Panc1 (cell line): ENCODE measurements at regions not wholly inside any gene's neighbourhood (a gene's known extent, or its start where the extent isn't known, plus 50 kb on each side); places are given as distances from the start of the nearest gene placed in this dataset.

ENCODE experiments used
- ATAC-seq: fragments of 200-7000 bp; cut with Tn5 transposase; 2 replicates; pipeline ENCODE4 v1.9.1; 2020; ENCODE audit warnings: mild to moderate bottlenecking, moderate library complexity
- BruUV-seq: library from RNA; stranded (reverse); fragments of 400-500 nt; replicated peaks from 2 replicates; lab custom pipeline; 2021; lab: Mats Ljungman, UMichigan
- CTCF ChIA-PET: fragments of 300-600 bp; sonication (Branson Sonifier 250); formaldehyde crosslinking; loops from one replicate; lab custom pipeline; 2022; ENCODE audit warnings: antibody characterized with exemption; lab: Charles Lee
- POLR2A ChIA-PET: fragments of 300-600 bp; sonication (Branson Sonifier 250); formaldehyde crosslinking; loops from one replicate; lab custom pipeline; 2022; ENCODE audit warnings: antibody characterized with exemption; lab: Charles Lee
- DNase-seq: peaks from one replicate; pipeline ENCODE4 v3.0.0-alpha.2; 2010; ENCODE audit warnings: low read depth, low spot score
- H3K27ac ChIP-seq: 2 replicates; pipeline ENCODE4 v1.5.1; 2011; ENCODE audit warnings: mild to moderate bottlenecking, low read length, inconsistent platforms
- H3K27me3 ChIP-seq: fragments of 200-500 bp; sonication (Bioruptor generic); 2 replicates; pipeline ENCODE4 v1.6.0; 2014; ENCODE audit warnings: low read length, inconsistent platforms; ENCODE audit not compliant: control insufficient read depth, insufficient read depth
- H3K36me3 ChIP-seq: fragments of 200-500 bp; sonication (Bioruptor generic); 2 replicates; pipeline ENCODE4 v1.5.1; 2014; ENCODE audit warnings: inconsistent platforms, mild to moderate bottlenecking, low read length, moderate library complexity; ENCODE audit not compliant: control insufficient read depth, insufficient read depth
- H3K4me1 ChIP-seq: 2 replicates; pipeline ENCODE4 v1.5.1; 2011; ENCODE audit warnings: inconsistent platforms, mild to moderate bottlenecking, low read length, moderate library complexity; ENCODE audit not compliant: control insufficient read depth, insufficient read depth
- H3K4me3 ChIP-seq, 2 experiments: 2 replicates each; pipeline ENCODE4 v1.5.1; 2011 to 2012; ENCODE audit warnings: low read depth in 2 of 2, low read length in 2 of 2, mild to moderate bottlenecking in 2 of 2, inconsistent platforms in 1 of 2, moderate library complexity in 1 of 2
- H3K9me3 ChIP-seq: fragments of 200-500 bp; sonication (Bioruptor generic); 2 replicates; pipeline ENCODE4 v1.5.1; 2014; ENCODE audit warnings: low read depth, mild to moderate bottlenecking, inconsistent platforms, low read length, moderate library complexity; ENCODE audit not compliant: control insufficient read depth, insufficient read depth
- CTCF ChIP-seq: fragments of 450-650 bp; IDR thresholded peaks from 2 replicates; pipeline ENCODE4 v1.5.1; 2017; ENCODE audit warnings: mild to moderate bottlenecking
- POLR2AphosphoS5 ChIP-seq: IDR thresholded peaks from 2 replicates; pipeline ENCODE4 v1.6.1; 2012; ENCODE audit warnings: mild to moderate bottlenecking, low read depth, low read length, moderate library complexity
- REST ChIP-seq, 2 experiments: IDR thresholded peaks; 2 replicates each; pipeline ENCODE4 v1.6.1; 2011 to 2012; ENCODE audit warnings: low read depth in 2 of 2, control low read depth in 1 of 2, low read length in 1 of 2, mild to moderate bottlenecking in 1 of 2, moderate library complexity in 1 of 2; ENCODE audit not compliant: insufficient read depth in 1 of 2
- SIN3A ChIP-seq: IDR thresholded peaks from 2 replicates; pipeline ENCODE4 v1.6.1; 2012; ENCODE audit warnings: low read depth, mild to moderate bottlenecking, low read length, moderate library complexity, borderline replicate concordance; ENCODE audit not compliant: insufficient read depth
- TCF7L2 ChIP-seq: IDR thresholded peaks from 2 replicates; pipeline ENCODE4 v1.6.1; 2011; ENCODE audit warnings: mild to moderate bottlenecking, low read depth, low read length, inconsistent platforms
- in situ Hi-C: cut with HindIII; loops from 2 replicates; pipeline ENCODE4 v1.10.0; 2016; ENCODE audit warnings: low sequenced_read_pairs, low pct_unique_long_range_greater_than_20kb
- intact Hi-C: fragments of 100-400 bp; cut with micrococcal nuclease; formaldehyde crosslinking; loops from one replicate; pipeline ENCODE4 v1.10.0; 2022; ENCODE audit not compliant: unreplicated experiment

GRCh38 chr6:92910646-92911045 lies 508.7 kb downstream of the EPHA7 start:
- Histone ChIP-seq H3K36me3 (no peaks in the 10 kb centered on the region), H3K4me3 (no peak overlapping the region), H3K27ac (no peak overlapping the region), H3K9me3 (no peaks in the 10 kb centered on the region), H3K4me1 (no peaks in the 10 kb centered on the region), H3K27me3 (no peaks in the 10 kb centered on the region)
- BruUV-seq, result no TSS peak
- no peak for ATAC-seq
- CTCF ChIA-PET, result no interaction called here
- TF ChIP-seq POLR2AphosphoS5 (no peak), SIN3A (no peak), CTCF (no peak), TCF7L2 (no peak), REST (IDR thresholded peaks at IDR 0.05; ENCODE audit: insufficient read depth in 1 of 2, low read depth in 2 of 2, low read length in 1 of 2) (no peak)
- POLR2A ChIA-PET, result no interaction called here
- intact Hi-C loops, result no loop called here
- in situ Hi-C loops, result no loop called here
- no peak for DNase-seq

GRCh38 chr6:92906385-92906784 lies 513.0 kb downstream of the EPHA7 start:
- no peak overlapping the region for H3K4me3 ChIP-seq
- ChIA-PET CTCF (no interaction called here), POLR2A (no interaction called here)
- H3K9me3 ChIP-seq, result no peaks in the 10 kb centered on the region
- no peaks in the 10 kb centered on the region for H3K27me3 ChIP-seq
- no TSS peak for BruUV-seq
- in situ Hi-C loops, result no loop called here
- TF ChIP-seq SIN3A (no peak), CTCF (no peak), POLR2AphosphoS5 (no peak), TCF7L2 (no peak), REST (IDR thresholded peaks at IDR 0.05; ENCODE audit: insufficient read depth in 1 of 2, low read depth in 2 of 2, low read length in 1 of 2) (no peak)
- DNase-seq (no peak), ATAC-seq (no peak)
- no peak overlapping the region for H3K27ac ChIP-seq
- intact Hi-C loops, result no loop called here
- H3K4me1 ChIP-seq, result no peaks in the 10 kb centered on the region
- H3K36me3 ChIP-seq, result no peaks in the 10 kb centered on the region
